ENCODE measurements at regions not wholly inside any gene's neighbourhood (a gene's known extent, or its start where the extent isn't known, plus 50 kb on each side); places are given as distances from the start of the nearest gene placed in this dataset.

DNA sequence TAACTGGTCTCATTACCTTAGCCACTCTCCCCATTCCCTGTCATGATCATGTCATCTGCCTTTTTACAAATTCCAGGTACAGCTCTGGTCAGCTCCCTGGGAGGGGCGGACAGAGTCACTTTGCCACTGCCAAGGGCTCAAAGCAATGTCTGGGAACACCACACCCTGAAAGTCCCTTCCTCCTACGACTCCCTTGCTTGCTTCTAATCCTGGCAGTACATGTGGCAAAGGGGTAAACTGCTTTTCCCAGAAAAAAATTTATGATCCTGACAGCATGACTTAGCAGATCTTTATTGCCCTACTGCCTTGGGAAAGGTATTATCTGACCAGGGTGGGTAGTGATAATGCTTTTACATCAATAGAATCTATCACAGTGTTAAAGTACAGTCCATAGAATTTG lies 376.0 kb upstream of the PDE3A start:
- H3K36me3 ChIP-seq (ENCODE audit: control insufficient read depth, insufficient read depth, low read length), result no peaks in the 10 kb centered on the region
- TF ChIP-seq, protein P1, sequence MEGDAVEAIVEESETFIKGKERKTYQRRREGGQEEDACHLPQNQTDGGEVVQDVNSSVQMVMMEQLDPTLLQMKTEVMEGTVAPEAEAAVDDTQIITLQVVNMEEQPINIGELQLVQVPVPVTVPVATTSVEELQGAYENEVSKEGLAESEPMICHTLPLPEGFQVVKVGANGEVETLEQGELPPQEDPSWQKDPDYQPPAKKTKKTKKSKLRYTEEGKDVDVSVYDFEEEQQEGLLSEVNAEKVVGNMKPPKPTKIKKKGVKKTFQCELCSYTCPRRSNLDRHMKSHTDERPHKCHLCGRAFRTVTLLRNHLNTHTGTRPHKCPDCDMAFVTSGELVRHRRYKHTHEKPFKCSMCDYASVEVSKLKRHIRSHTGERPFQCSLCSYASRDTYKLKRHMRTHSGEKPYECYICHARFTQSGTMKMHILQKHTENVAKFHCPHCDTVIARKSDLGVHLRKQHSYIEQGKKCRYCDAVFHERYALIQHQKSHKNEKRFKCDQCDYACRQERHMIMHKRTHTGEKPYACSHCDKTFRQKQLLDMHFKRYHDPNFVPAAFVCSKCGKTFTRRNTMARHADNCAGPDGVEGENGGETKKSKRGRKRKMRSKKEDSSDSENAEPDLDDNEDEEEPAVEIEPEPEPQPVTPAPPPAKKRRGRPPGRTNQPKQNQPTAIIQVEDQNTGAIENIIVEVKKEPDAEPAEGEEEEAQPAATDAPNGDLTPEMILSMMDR (IDR thresholded peaks at IDR 0.05; ENCODE audit: insufficient read depth, low read length, poor library complexity, severe bottlenecking), result no peak
- no peaks in the 10 kb centered on the region for H3K27me3 ChIP-seq (ENCODE audit: control insufficient read depth, insufficient read depth, low read length)
- DNase-seq (ENCODE audit: low read depth), result no peak
- no peak overlapping the region for H3K4me3 ChIP-seq (ENCODE audit: low read depth, low read length)

DNA sequence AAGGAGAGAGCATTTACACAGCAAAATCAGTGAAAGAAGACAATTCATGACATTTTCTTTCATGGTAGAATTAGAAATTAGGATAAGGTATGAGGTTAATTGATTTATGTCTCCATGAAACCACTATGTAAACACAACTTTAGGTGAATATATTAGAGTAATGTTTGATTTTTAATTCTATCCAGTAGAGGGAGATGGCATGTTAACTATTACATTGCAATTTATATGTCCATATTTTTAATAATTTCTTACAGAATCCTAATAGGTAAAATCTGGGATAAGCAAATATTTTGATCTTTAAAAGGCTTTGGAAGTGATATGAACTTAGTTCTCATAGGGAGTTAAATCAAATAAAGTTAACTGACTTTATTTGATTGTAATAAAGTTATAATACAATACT lies 373.4 kb upstream of the PDE3A start:
- TF ChIP-seq, protein P1 (IDR thresholded peaks at IDR 0.05; ENCODE audit: insufficient read depth, low read length, poor library complexity, severe bottlenecking), result no peak
- Histone ChIP-seq H3K4me3 (ENCODE audit: low read depth, low read length) (no peak overlapping the region), H3K27me3 (ENCODE audit: control insufficient read depth, insufficient read depth, low read length) (no peaks in the 10 kb centered on the region), H3K36me3 (ENCODE audit: control insufficient read depth, insufficient read depth, low read length) (no peaks in the 10 kb centered on the region)
- no peak for DNase-seq (ENCODE audit: low read depth)

DNA sequence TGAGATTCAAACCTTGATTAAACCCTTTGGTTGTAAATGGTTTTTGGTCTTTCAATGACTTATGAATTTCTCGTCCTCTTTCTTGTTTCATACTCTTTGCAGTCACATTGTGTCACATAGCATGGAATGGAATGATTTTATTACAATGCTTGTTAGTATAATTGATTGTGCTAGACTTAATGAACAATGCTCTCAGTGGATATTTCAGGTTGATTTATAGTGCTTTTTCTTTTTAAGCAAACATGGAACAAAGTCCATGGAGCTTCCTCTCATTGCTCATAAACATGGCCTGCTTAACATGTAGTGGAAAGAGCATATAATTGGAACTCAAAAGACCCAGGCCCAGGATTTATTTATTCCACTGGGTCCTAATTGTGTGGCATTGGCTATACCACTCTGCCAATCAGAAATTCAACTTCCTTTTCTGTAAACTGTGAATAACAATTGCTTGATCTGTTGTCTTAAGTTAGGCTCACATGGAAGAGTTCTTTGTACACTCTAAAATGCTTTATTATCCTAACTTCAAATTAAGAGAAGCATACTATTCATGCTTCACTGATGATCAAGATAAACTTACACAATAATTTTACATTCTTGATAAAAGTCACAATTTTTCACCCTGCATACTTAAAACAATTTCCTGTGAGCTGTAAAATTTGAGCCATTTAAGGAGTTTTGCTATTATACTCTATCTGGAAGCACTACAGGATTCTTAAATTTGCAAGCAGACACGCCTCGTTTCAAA lies 370.5 kb upstream of the PDE3A start:
- Histone ChIP-seq H3K4me3 (ENCODE audit: low read depth, low read length) (no peak overlapping the region), H3K27me3 (ENCODE audit: control insufficient read depth, insufficient read depth, low read length) (no peaks in the 10 kb centered on the region), H3K36me3 (ENCODE audit: control insufficient read depth, insufficient read depth, low read length) (no peaks in the 10 kb centered on the region)
- DNase-seq (ENCODE audit: low read depth), result no peak
- TF ChIP-seq, protein P1 (IDR thresholded peaks at IDR 0.05; ENCODE audit: insufficient read depth, low read length, poor library complexity, severe bottlenecking), result no peak

DNA sequence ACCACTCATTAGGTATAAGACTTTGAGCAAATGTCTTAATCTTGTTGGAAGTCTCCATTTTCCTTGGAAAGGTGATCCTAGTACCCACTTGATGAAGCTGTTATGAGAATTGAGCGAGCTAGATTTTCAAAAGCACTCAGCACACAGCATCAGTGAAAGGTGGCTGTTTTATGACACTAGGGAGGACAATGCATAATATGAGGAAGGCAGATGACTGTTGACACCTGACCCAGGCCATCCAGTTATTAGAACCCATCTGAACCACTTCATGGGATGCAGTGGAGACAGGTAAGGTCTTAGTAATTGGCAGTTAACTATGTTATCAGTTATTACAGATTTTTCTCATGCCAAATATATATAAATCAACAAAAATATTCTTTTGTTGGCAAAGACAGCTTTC lies 369.9 kb upstream of the PDE3A start:
- Histone ChIP-seq H3K27me3 (ENCODE audit: control insufficient read depth, insufficient read depth, low read length) (no peaks in the 10 kb centered on the region), H3K36me3 (ENCODE audit: control insufficient read depth, insufficient read depth, low read length) (no peaks in the 10 kb centered on the region), H3K4me3 (ENCODE audit: low read depth, low read length) (no peak overlapping the region)
- no peak for DNase-seq (ENCODE audit: low read depth)
- TF ChIP-seq, protein P1 (IDR thresholded peaks at IDR 0.05; ENCODE audit: insufficient read depth, low read length, poor library complexity, severe bottlenecking), result no peak

DNA sequence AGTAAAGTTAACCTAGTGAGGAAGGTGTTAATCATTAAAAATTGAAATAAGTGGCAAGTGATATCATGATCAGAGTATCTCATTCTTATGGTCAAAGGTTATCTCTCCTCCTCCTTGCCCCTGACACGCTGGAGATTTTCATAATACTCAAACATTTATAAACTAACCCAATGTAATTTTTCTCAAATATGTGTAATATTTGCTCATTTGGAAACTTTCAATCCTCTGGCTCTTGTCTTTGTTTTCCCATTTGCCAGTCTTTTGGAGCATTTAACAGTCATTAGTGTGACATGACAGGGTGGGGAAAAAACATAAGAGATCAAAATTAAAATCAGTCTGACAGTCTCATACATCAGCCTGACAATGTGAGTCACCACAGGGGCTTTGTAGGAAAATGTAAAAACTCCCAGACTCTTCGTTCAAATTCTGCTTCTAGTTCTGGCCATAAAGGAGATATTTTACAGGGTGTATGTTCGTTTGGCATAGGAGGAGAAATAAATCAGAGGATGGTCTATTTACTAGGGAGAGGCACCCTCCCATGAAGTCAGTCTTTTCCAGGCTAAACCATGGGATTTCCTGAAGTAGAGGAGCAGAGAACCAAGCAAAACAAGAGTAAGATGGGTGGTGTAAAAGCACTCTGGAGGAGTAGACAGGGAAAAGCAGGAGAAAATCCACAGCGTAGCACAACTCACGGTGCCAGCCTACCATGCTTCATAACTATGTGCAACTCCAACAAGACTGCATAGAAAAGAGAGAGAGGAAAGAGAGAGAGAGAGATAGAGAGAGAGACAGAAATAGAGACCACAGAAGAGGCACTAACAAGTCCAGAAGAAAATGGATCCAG lies 369.2 kb upstream of the PDE3A start:
- Histone ChIP-seq H3K36me3 (ENCODE audit: control insufficient read depth, insufficient read depth, low read length) (no peaks in the 10 kb centered on the region), H3K27me3 (ENCODE audit: control insufficient read depth, insufficient read depth, low read length) (no peaks in the 10 kb centered on the region), H3K4me3 (ENCODE audit: low read depth, low read length) (no peak overlapping the region)
- TF ChIP-seq, protein P1 (IDR thresholded peaks at IDR 0.05; ENCODE audit: insufficient read depth, low read length, poor library complexity, severe bottlenecking), result no peak
- no peak for DNase-seq (ENCODE audit: low read depth)

Measured in kidney epithelial cell (primary cell).